Neural cell (in vitro differentiated cells): ENCODE measurements at regions not wholly inside any gene's neighbourhood (a gene's known extent, or its start where the extent isn't known, plus 50 kb on each side); places are given as distances from the start of the nearest gene placed in this dataset.

ENCODE experiments used
- H2AFZ ChIP-seq: fragments of 200-600, 300-800 bp; sonication (generic), shearing (Covaris generic); 2 replicates; pipeline ENCODE4 v1.6.0; 2014; ENCODE audit warnings: low read depth, mild to moderate bottlenecking, antibody characterized with exemption, low read length, moderate library complexity
- H3F3A ChIP-seq: fragments of 200-600 bp; shearing (Covaris generic); 2 replicates; pipeline ENCODE4 v1.6.1; 2016; ENCODE audit warnings: mild to moderate bottlenecking, moderate library complexity, mixed read lengths, antibody characterized with exemption, low read length; ENCODE audit not compliant: insufficient read depth, poor library complexity, severe bottlenecking
- H3K27ac ChIP-seq: fragments of 200-600, 300-800 bp; sonication (generic), shearing (Covaris generic); 2 replicates; pipeline ENCODE4 v1.5.1; 2014; ENCODE audit warnings: mild to moderate bottlenecking, low read length, moderate library complexity
- H3K27me3 ChIP-seq: fragments of 300-800, 200-600 bp; sonication (generic), shearing (Covaris generic); 2 replicates; pipeline ENCODE4 v1.6.0; 2014; ENCODE audit warnings: mild to moderate bottlenecking, low read depth, low read length, moderate library complexity; ENCODE audit not compliant: insufficient read depth
- H3K36me3 ChIP-seq: fragments of 300-800, 200-600 bp; sonication (generic), shearing (Covaris generic); 2 replicates; pipeline ENCODE4 v1.5.1; 2014; ENCODE audit warnings: mild to moderate bottlenecking, antibody characterized with exemption, low read length, moderate library complexity; ENCODE audit not compliant: insufficient read depth
- H3K4me2 ChIP-seq: fragments of 300-800, 200-600 bp; sonication (generic), shearing (Covaris generic); 2 replicates; pipeline ENCODE4 v1.6.0; 2014; ENCODE audit warnings: mild to moderate bottlenecking, low read length
- H3K4me3 ChIP-seq: fragments of 300-800, 200-600 bp; sonication (generic), shearing (Covaris generic); 2 replicates; pipeline ENCODE4 v1.5.1; 2014; ENCODE audit warnings: mild to moderate bottlenecking, low read length, moderate library complexity
- H3K79me2 ChIP-seq: fragments of 200-600 bp; shearing (Covaris generic); replicated peaks from 2 replicates; pipeline ENCODE4 v1.6.0; 2014; ENCODE audit warnings: mild to moderate bottlenecking, low read length, moderate library complexity; ENCODE audit not compliant: insufficient read depth
- H3K9ac ChIP-seq: fragments of 300-800, 200-600 bp; sonication (generic), shearing (Covaris generic); 2 replicates; pipeline ENCODE4 v1.6.1; 2016; ENCODE audit warnings: mild to moderate bottlenecking, low read length, mixed read lengths
- H3K9me2 ChIP-seq: fragments of 200-600 bp; shearing (Covaris generic); 2 replicates; pipeline ENCODE4 v1.6.1; 2016; ENCODE audit warnings: mild to moderate bottlenecking, low read length, mixed read lengths; ENCODE audit not compliant: insufficient read depth
- H3K9me3 ChIP-seq: fragments of 200-600, 300-800 bp; sonication (generic), shearing (Covaris generic); 2 replicates; pipeline ENCODE4 v1.6.1; 2016; ENCODE audit warnings: mild to moderate bottlenecking, mixed run types, low read length, moderate library complexity, mixed read lengths
- H4K20me1 ChIP-seq: fragments of 200-600 bp; shearing (Covaris generic); 2 replicates; pipeline ENCODE4 v1.6.1; 2016; ENCODE audit warnings: mild to moderate bottlenecking, mixed run types; ENCODE audit not compliant: insufficient read depth
- CTCF ChIP-seq: fragments of 450-650 bp; IDR thresholded peaks from 2 replicates; pipeline ENCODE4 v1.5.1; 2014; ENCODE audit warnings: antibody characterized with exemption, mild to moderate bottlenecking, moderate library complexity; ENCODE audit not compliant: poor library complexity, severe bottlenecking
- EP300 ChIP-seq: fragments of 450-650 bp; conservative IDR thresholded peaks from 2 replicates; pipeline ENCODE4 v1.6.1; 2014; ENCODE audit warnings: antibody characterized with exemption, mild to moderate bottlenecking, moderate library complexity; ENCODE audit not compliant: poor library complexity, severe bottlenecking
- EZH2 ChIP-seq: fragments of 200-600, 300-800 bp; shearing (Covaris generic), sonication (generic); IDR thresholded peaks from 2 replicates; pipeline ENCODE4 v1.6.1; 2014; ENCODE audit warnings: antibody characterized with exemption, low read length, borderline replicate concordance, mild to moderate bottlenecking; ENCODE audit not compliant: insufficient read depth, poor library complexity, severe bottlenecking
- MXI1 ChIP-seq: fragments of 450-650 bp; conservative IDR thresholded peaks from 2 replicates; pipeline ENCODE4 v1.6.1; 2014; ENCODE audit warnings: antibody characterized with exemption, mild to moderate bottlenecking; ENCODE audit not compliant: poor library complexity, severe bottlenecking
- POLR2AphosphoS5 ChIP-seq: IDR thresholded peaks from 2 replicates; pipeline ENCODE4 v1.6.1; 2012
- RAD21 ChIP-seq: fragments of 450-650 bp; conservative IDR thresholded peaks from 2 replicates; pipeline ENCODE4 v1.6.1; 2014; ENCODE audit warnings: antibody characterized with exemption, mild to moderate bottlenecking, moderate library complexity
- SMC3 ChIP-seq: fragments of 450-650 bp; conservative IDR thresholded peaks from 2 replicates; pipeline ENCODE4 v1.6.1; 2014; ENCODE audit warnings: antibody characterized with exemption, mild to moderate bottlenecking, moderate library complexity; ENCODE audit not compliant: poor library complexity
- TAF1 ChIP-seq: IDR thresholded peaks from 2 replicates; pipeline ENCODE4 v1.6.1; 2012; ENCODE audit warnings: low read depth
- TF ChIP-seq, protein P1 (sequence below): IDR thresholded peaks from 2 replicates; pipeline ENCODE4 v1.6.1; 2012; ENCODE audit warnings: borderline replicate concordance

DNA sequence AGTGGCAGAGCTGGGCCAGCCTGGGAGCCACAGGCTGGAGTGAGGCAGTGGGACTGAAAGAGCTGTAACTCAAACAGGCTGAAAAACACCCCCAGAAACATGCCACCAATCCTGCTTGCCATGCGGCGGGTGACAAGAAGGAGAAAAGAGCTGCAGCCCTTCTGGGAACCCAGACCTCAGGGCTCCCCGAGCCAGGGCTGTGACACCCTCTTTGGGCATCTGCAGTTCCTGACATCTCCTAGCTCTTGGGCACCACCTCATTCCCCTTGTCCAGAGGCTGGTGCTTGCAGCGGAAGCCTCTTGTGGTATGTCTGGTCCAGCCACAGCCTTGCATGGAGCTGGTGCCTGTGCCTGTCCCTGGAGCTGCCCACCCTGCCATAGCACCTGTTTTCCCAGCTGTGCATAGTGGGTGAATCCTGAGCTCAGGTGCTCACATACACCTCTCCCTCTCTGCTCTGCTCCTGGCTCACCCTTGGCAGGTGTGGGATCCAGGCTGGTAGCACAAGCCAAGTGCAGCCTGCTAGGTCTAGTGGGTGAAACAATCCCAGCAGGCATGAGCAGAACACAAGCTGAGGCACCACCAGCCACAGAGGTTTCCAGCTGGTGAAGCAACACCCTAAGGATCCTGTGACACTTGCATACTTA is 149.0 kb downstream of the CXXC4 start:
- no peaks in the 10 kb centered on the region for H3K79me2 ChIP-seq

GRCh38 chr4:104344342-104344980 is 150.2 kb downstream of the CXXC4 start:
- H4K20me1 ChIP-seq = no peaks in the 10 kb centered on the region
- no peak overlapping the region for H3K27ac ChIP-seq
- H2AFZ ChIP-seq = no peak overlapping the region
- TF ChIP-seq RAD21 (no peak), EZH2 (no peak), POLR2AphosphoS5 (no peak), SMC3 (no peak), MXI1 (no peak), EP300 (no peak)
- TF ChIP-seq, protein P1, sequence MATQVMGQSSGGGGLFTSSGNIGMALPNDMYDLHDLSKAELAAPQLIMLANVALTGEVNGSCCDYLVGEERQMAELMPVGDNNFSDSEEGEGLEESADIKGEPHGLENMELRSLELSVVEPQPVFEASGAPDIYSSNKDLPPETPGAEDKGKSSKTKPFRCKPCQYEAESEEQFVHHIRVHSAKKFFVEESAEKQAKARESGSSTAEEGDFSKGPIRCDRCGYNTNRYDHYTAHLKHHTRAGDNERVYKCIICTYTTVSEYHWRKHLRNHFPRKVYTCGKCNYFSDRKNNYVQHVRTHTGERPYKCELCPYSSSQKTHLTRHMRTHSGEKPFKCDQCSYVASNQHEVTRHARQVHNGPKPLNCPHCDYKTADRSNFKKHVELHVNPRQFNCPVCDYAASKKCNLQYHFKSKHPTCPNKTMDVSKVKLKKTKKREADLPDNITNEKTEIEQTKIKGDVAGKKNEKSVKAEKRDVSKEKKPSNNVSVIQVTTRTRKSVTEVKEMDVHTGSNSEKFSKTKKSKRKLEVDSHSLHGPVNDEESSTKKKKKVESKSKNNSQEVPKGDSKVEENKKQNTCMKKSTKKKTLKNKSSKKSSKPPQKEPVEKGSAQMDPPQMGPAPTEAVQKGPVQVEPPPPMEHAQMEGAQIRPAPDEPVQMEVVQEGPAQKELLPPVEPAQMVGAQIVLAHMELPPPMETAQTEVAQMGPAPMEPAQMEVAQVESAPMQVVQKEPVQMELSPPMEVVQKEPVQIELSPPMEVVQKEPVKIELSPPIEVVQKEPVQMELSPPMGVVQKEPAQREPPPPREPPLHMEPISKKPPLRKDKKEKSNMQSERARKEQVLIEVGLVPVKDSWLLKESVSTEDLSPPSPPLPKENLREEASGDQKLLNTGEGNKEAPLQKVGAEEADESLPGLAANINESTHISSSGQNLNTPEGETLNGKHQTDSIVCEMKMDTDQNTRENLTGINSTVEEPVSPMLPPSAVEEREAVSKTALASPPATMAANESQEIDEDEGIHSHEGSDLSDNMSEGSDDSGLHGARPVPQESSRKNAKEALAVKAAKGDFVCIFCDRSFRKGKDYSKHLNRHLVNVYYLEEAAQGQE = no peak
- no peaks in the 10 kb centered on the region for H3K36me3 ChIP-seq
- no peaks in the 10 kb centered on the region for H3K9me2 ChIP-seq
- no peak overlapping the region for H3K4me2 ChIP-seq
- H3F3A ChIP-seq = no peaks in the 10 kb centered on the region
- H3K79me2 ChIP-seq = no peaks in the 10 kb centered on the region
- no peaks in the 10 kb centered on the region for H3K27me3 ChIP-seq
- no peak overlapping the region for H3K4me3 ChIP-seq
- H3K9ac ChIP-seq = no peak overlapping the region
- no peaks in the 10 kb centered on the region for H3K9me3 ChIP-seq

More for the DNA sequence above, 149.0 kb downstream of the CXXC4 start:
- Histone ChIP-seq H2AFZ (no peak overlapping the region), H3F3A (no peaks in the 10 kb centered on the region), H3K4me2 (no peak overlapping the region), H4K20me1 (no peaks in the 10 kb centered on the region), H3K9me2 (no peaks in the 10 kb centered on the region), H3K36me3 (no peaks in the 10 kb centered on the region), H3K27me3 (no peaks in the 10 kb centered on the region), H3K4me3 (no peak overlapping the region), H3K9me3 (no peaks in the 10 kb centered on the region), H3K27ac (no peak overlapping the region), H3K9ac (no peak overlapping the region)
- TF ChIP-seq CTCF = no peak
- no peak for TF ChIP-seq SMC3
- TF ChIP-seq, protein P1 = no peak
- no peak for TF ChIP-seq TAF1
- no peak for TF ChIP-seq MXI1
- no peak for TF ChIP-seq EP300
- TF ChIP-seq EZH2 = no peak
- no peak for TF ChIP-seq POLR2AphosphoS5
- TF ChIP-seq RAD21 = no peak
